ELR (cell line): ENCODE measurements at regions not wholly inside any gene's neighbourhood (a gene's known extent, or its start where the extent isn't known, plus 50 kb on each side); places are given as distances from the start of the nearest gene placed in this dataset.
A peak's percentile ranks its signal among the peaks of the same experiment; 100 is the strongest.

Experiments
- DNase-seq: peaks from one replicate; pipeline ENCODE4 v3.0.0-alpha.2; 2015; ENCODE audit warnings: low read depth

GRCh38 chr4:27506401-27506800 lies 645.8 kb downstream of the STIM2 start:
- no peak for DNase-seq

DNA sequence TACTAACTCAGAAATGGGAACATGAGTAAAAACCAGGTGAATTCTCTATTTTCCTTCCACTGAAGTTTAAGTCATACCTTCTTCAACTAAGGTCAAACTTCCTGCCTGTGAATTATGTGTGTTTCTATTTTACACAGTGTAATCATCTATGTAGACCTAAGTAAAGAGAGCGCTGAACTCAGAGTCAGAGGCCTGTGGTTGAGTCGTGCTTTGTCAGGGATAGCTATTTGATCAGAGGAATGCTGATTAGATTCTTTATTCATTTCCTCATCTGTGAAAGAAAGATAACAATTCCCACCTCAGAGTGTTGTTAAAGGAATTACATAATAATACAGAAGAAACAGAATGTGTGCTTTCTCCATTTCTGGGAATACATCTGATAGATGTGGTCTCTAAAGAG lies 654.1 kb downstream of the STIM2 start:
- peak; percentile 61 for DNase-seq

- DNase-seq: no peak
Measured at GRCh38 chr4:27515140-27515539, 654.5 kb downstream of the STIM2 start.

DNA sequence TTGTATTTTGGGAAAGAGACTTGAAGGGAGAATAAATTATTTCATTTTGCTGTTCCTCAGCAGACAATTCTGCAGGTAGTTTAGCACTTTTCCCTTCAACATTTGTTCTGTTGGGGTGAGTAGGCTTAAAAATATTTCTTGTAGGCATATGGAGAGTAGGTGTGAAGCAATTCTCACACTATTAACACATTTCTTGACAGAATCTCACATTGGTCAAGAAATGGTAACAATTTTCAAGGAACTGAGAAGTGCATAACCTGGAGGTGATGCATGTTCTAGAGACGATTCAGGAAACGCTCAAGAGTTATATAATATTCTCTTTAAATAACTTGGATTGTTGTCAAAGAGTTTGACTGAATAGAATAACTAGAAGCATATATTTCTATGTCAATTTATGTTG lies 658.2 kb downstream of the STIM2 start:
- no peak for DNase-seq

- DNase-seq: no peak
Measured at GRCh38 chr4:27524224-27524623, 663.6 kb downstream of the STIM2 start.

DNA sequence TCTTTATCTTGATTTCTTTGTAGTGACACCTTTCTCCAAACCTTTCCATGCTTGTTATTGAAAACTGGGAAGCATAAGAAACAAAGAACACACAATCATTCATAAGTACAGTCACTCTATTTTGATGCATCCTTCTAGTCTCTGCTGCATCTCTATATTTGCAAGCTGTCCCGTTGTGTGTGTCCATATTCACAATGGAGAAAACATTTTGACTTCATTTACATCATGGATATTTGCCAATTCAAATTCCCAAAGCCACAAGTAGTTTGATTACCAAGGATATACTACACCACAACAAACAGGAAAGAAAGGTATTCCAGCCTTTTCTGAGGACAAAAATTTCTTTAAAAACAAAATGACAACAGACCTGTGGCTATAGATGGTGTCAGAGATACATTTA lies 673.8 kb downstream of the STIM2 start:
- DNase-seq: no peak

- DNase-seq: peak; percentile 3
Measured at GRCh38 chr4:27568236-27568951, 707.8 kb downstream of the STIM2 start.

DNA sequence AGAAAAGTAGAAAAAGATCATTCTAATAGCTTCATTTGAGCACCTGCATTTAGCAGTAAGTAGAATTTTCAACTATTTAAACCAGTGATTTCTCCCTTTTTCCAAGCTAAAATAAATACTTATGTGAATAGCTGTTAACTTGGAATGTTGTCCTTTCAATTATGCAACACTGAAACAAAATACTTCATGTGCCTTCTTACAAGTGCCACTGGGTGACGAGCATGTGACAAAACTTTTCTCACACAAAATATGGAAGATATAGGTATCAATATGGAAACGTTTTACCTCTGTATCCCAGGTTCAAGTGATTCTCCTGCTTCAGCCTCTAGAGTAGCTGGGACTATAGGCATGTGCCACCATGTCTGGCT lies 708.3 kb downstream of the STIM2 start:
- no peak for DNase-seq

- no peak for DNase-seq
Measured at GRCh38 chr4:27574743-27575142, 714.1 kb downstream of the STIM2 start.

- DNase-seq: peak; percentile 1
Measured at GRCh38 chr4:27577951-27578350, 717.3 kb downstream of the STIM2 start.

- DNase-seq: no peak
Measured at GRCh38 chr4:27592738-27593137, 732.1 kb downstream of the STIM2 start.

DNA sequence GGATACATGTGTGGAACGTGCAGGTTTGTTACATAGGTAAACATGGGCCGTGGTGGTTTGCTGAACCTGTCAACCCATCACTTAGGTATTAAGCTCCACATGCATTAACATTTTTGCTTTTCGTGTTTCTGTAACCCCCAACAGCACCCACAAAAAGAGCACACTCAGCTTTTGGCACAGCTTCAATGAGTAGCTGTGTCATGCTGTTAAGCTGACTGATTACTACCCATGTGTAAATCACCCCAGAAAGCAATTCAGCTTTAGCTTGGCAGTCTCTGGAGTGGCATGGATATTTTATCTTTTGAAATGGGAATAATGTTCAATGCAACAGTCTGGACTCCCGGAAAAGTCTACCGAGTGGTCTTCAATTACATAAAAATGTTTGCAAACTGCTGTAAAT lies 734.3 kb downstream of the STIM2 start:
- no peak for DNase-seq

DNA sequence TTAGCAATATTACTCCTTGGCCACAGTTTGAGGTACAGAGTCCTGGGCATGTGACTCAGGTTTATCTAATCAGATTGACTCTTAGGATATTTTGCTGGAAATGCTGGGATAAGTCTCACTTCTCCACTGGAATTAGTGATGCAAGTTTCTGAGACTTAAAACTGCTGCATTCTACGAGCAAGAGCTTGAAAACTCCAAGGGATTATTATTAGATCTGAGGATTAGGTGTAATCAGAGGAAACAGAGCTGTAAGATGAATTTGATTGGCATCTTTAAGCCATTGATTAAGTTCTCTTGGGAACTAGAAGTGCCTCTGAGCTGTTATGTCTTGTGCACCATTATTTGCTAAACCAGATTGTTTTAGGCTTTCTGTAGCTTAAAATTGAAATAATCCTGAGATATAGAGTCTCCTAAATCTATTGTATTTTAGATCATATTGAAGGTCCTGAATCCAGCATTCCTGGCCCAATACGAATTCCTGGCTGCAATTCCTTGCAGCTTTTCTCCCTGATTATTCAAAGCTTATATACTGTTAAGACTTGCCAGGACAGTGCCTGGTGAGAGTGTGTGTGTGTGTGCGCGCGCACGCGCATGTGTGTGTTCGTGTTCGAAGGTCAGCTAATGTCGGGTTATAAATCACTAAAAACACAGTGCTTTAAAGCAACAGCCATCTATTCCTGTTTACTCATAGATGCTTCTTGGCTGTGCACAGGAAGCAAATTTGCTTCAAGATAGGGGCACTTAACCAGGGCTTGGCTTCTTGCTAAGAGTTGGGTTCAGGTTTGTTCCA lies 735.1 kb downstream of the STIM2 start:
- no peak for DNase-seq

DNA sequence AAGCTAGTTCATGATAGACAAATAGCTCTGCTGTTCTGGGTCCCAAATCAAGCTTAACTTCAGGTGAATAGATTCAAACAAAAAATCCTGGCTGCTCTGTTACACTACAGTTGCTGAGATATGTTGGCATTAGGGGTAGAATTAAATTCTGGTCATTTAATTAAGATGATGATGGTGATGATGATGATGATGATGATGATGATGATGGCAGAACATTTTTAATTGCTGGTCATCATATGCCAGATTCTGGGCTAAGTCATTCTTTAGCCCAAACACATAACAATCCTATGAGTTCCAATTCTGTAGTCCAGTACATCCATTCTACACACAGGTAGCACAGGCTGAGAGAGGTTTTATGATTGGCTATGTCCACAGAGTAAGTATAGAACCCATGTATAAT lies 741.5 kb downstream of the STIM2 start:
- no peak for DNase-seq

GRCh38 chr4:27604692-27605091 lies 744.1 kb downstream of the STIM2 start:
- no peak for DNase-seq

- no peak for DNase-seq
Measured at GRCh38 chr4:27616166-27616565, 755.5 kb downstream of the STIM2 start.

- DNase-seq: no peak
Measured at GRCh38 chr4:27619435-27619834, 758.8 kb downstream of the STIM2 start.

DNA sequence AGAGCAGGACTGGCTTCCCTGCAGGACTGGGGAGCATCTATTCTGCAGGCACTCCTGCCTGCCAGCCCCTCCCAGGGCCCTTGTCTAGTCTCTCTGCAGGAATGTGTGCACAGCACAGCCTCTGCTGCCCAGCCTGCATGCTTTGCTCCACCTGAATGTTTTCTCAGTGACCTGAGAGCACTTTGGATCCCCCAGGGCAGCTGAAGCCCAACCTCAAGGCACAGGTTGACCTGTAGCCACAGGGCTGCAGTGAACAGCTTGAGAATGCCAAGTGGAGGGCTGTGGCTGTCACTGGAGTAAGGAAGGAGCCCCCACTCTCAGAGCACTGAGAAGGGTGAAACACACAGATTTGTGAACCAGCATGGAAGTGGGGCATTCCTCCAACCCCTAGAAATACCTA lies 760.2 kb downstream of the STIM2 start:
- no peak for DNase-seq

- no peak for DNase-seq
Measured at GRCh38 chr4:27624749-27625148, 764.1 kb downstream of the STIM2 start.

- DNase-seq: no peak
Measured at GRCh38 chr4:27628609-27629008, 768.0 kb downstream of the STIM2 start.

- no peak for DNase-seq
Measured at GRCh38 chr4:27629532-27630225, 769.0 kb downstream of the STIM2 start.

DNA sequence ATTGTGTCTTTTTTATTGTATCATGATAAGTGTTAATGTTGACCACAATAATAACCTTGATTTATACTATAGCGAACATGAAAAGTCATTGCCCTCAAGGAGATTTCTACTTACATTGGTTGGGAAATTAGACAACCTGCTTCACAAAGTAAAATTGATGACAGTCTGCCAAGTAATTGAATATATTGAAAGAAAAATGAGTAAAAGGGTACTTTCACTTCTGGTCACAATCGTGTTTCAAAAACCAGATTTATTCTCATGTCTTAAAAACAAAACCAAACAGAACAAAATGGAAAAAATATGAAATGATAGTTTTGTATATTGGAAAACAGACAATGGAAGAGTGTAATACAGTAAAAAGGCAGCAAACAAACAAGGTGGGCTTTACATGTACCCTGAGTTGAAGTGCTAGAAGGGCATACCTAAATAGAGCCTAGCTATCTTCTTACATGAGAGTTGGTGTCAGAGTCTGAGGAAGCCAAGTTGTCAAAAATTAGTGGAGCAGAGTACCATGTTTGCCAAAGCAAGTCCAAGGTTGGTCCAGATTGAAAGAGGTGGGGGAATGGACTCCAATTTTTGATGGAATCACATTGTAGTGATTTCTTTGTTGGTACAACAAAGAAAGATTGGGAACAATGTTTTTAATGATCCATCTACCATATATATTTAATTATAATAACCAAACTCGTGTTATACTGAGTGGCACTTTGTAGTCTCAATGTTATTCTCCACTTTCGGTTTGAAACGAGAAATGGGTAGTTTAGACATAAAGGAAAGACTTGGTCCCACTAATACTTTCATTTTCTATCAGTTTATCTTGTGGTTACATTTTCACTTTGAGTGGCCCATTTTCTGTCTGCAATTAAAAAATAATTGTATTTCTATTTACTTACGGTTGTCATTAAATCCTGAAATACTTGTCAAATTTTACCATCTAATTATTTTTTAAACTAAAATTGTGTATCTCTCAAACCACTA lies 775.6 kb downstream of the STIM2 start:
- DNase-seq: no peak
